HG03097 (cell line): ENCODE measurements at regions not wholly inside any gene's neighbourhood (a gene's known extent, or its start where the extent isn't known, plus 50 kb on each side); places are given as distances from the start of the nearest gene placed in this dataset.

Source experiments
- ATAC-seq: cut with Tn5 transposase; IDR thresholded peaks from one replicate; pipeline ENCODE4 v1.9.1; 2021; ENCODE audit not compliant: unreplicated experiment, low FRiP score

- ATAC-seq: no peak
Measured at GRCh38 chr2:139964721-139965440, 1184.7 kb upstream of the NXPH2 start.

GRCh38 chr2:139963863-139964355 lies 1183.7 kb upstream of the NXPH2 start:
- no peak for ATAC-seq

GRCh38 chr2:139949242-139949972 lies 1169.2 kb upstream of the NXPH2 start:
- ATAC-seq: no peak

- ATAC-seq: no peak
Measured at GRCh38 chr2:139946690-139947089, 1166.5 kb upstream of the NXPH2 start.

- no peak for ATAC-seq
Measured at GRCh38 chr2:139940686-139941085, 1160.5 kb upstream of the NXPH2 start.

- ATAC-seq: no peak
Measured at GRCh38 chr2:139925903-139926302, 1145.7 kb upstream of the NXPH2 start.

- ATAC-seq: no peak
Measured at GRCh38 chr2:139924070-139924469, 1143.9 kb upstream of the NXPH2 start.

GRCh38 chr2:139918982-139919381 lies 1138.8 kb upstream of the NXPH2 start:
- ATAC-seq: no peak

- ATAC-seq: no peak
Measured at GRCh38 chr2:139917690-139918384, 1137.6 kb upstream of the NXPH2 start.

GRCh38 chr2:139916822-139917221 lies 1136.6 kb upstream of the NXPH2 start:
- ATAC-seq: no peak

- no peak for ATAC-seq
Measured at GRCh38 chr2:139911160-139911559, 1131.0 kb upstream of the NXPH2 start.

- no peak for ATAC-seq
Measured at GRCh38 chr2:139909136-139909535, 1128.9 kb upstream of the NXPH2 start.

GRCh38 chr2:139905624-139906023 lies 1125.4 kb upstream of the NXPH2 start:
- no peak for ATAC-seq

- no peak for ATAC-seq
Measured at GRCh38 chr2:139891636-139892035, 1111.4 kb upstream of the NXPH2 start.

- no peak for ATAC-seq
Measured at GRCh38 chr2:139885921-139886498, 1105.8 kb upstream of the NXPH2 start.

- ATAC-seq: no peak
Measured at GRCh38 chr2:139876964-139877363, 1096.8 kb upstream of the NXPH2 start.

GRCh38 chr2:139876321-139876720 lies 1096.1 kb upstream of the NXPH2 start:
- no peak for ATAC-seq

GRCh38 chr2:139872503-139872902 lies 1092.3 kb upstream of the NXPH2 start:
- ATAC-seq: no peak

GRCh38 chr2:139872032-139872431 lies 1091.8 kb upstream of the NXPH2 start:
- ATAC-seq: no peak

GRCh38 chr2:139867601-139868226 lies 1087.5 kb upstream of the NXPH2 start:
- ATAC-seq: no peak
